Ovary (tissue), 7 donors: ENCODE measurements at regions not wholly inside any gene's neighbourhood (a gene's known extent, or its start where the extent isn't known, plus 50 kb on each side); places are given as distances from the start of the nearest gene placed in this dataset.

Experiments used
- DNase-seq, 5 donors: peaks; one replicate each; pipeline ENCODE4 v3.0.0-alpha.2; 2019 to 2020
- H3K27ac ChIP-seq, 2 donors: fragments of 200-600 bp; one replicate each; pipeline versions ENCODE4 v1.5.1 to v1.8.0; 2019 to 2022
- H3K27me3 ChIP-seq: fragments of 200-600 bp; one replicate; pipeline ENCODE4 v1.8.0; 2022
- H3K36me3 ChIP-seq: fragments of 200-600 bp; sonication (generic); one replicate; pipeline ENCODE4 v1.5.1; 2019
- H3K4me1 ChIP-seq: one replicate; pipeline ENCODE4 v1.8.1; 2013; ENCODE audit warnings: mild to moderate bottlenecking, moderate library complexity; ENCODE audit not compliant: insufficient read depth
- H3K4me3 ChIP-seq: fragments of 200-600 bp; sonication (generic); one replicate; pipeline ENCODE4 v1.5.1; 2017
- H3K9me3 ChIP-seq, 2 donors: fragments of 200-600 bp in 1 of 2; sonication (generic) in 1 of 2; one replicate each; pipeline versions ENCODE4 v1.5.1 to v1.8.1; 2013 to 2019; ENCODE audit warnings: mild to moderate bottlenecking in 1 of 2, moderate library complexity in 1 of 2
- EP300 ChIP-seq: sonication (generic); formaldehyde crosslinking; IDR thresholded peaks from one replicate; pipeline ENCODE4 v1.6.1; 2017; ENCODE audit warnings: antibody characterized with exemption
- POLR2A ChIP-seq: fragments of 450-650 bp; IDR thresholded peaks from one replicate; pipeline ENCODE4 v1.6.1; 2017; ENCODE audit warnings: antibody characterized with exemption, mild to moderate bottlenecking, moderate library complexity
- WGBS, 3 donors: extraction: QIAGEN DNeasy Blood & Tissue Kit in 1 of 3; methylation state at CpG; one replicate each; pipeline versions ENCODE4 v1.1.5 to v1.1.7; 2013 to 2017; 5-methylcytosine and 5-hydroxymethylcytosine counted together
- intact Hi-C, 4 donors: fragments of 100-400 bp; cut with DNase I; formaldehyde crosslinking; loops; one replicate each; pipeline versions ENCODE4 v1.11.0 to v1.15.1; 2022 to 2023
- TF ChIP-seq, protein P1 (sequence below), 3 donors: fragments of 450-650 bp in 2 of 3; fragments of 200-600 bp in 1 of 3; IDR thresholded peaks; one replicate each; pipeline versions ENCODE4 v1.5.1 to v1.8.0; 2016 to 2022; ENCODE audit warnings: antibody characterized with exemption in 3 of 3, mild to moderate bottlenecking in 1 of 3
- donor health status: DM: no; HTN: no; CAD: no; lungs with moderate emphysema.
- donor health status: DM: no; HTN: no; CAD: no.
- donor health status: Bipolar disorder and iron deficiency.
- donor health status: DM: no; HTN: no; CAD: no.
- donor health status: DM: yes; HTN: yes; CAD: no.

DNA sequence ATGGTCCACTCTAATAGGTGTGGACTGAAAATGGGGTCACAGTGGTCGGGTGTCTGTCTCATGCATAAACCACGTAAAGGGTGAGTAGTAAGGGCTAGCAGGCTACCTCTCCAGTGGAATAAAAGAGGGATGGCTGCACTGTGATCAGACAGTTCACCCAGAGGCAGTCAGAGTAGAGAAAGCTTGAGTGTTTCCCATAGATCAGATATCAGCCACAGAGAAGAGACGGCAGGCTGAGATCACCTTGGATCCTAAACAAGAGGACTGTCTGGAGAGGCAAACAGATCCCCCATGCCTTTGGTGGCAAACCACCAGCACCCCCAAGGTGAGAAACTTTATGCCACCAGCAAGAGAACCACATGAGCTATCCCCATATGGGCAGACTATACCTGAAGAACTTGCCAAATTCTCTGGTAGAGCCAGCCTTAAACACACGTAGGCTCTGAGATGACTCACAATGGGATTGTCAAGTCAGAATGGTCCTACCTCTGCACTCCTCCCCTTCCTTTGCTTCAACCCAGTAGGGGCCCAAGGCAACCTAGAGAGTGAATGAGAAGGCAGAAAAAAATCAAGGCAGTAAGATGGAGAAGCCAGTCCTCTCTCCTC is 205.2 kb upstream of the MAP3K1 start:
- H3K27ac ChIP-seq, result no peak overlapping the region
- H3K27me3 ChIP-seq, result no peaks in the 10 kb centered on the region
- no peaks in the 10 kb centered on the region for H3K4me1 ChIP-seq
- H3K9me3 ChIP-seq, result no peaks in the 10 kb centered on the region
- WGBS, 3 donors, result 85 to 87% (median 86%) methylated on average over 4 of the region's 4 CpGs
- H3K36me3 ChIP-seq, result no peaks in the 10 kb centered on the region
- TF ChIP-seq POLR2A (no peak), EP300 (no peak)
- TF ChIP-seq, protein P1, sequence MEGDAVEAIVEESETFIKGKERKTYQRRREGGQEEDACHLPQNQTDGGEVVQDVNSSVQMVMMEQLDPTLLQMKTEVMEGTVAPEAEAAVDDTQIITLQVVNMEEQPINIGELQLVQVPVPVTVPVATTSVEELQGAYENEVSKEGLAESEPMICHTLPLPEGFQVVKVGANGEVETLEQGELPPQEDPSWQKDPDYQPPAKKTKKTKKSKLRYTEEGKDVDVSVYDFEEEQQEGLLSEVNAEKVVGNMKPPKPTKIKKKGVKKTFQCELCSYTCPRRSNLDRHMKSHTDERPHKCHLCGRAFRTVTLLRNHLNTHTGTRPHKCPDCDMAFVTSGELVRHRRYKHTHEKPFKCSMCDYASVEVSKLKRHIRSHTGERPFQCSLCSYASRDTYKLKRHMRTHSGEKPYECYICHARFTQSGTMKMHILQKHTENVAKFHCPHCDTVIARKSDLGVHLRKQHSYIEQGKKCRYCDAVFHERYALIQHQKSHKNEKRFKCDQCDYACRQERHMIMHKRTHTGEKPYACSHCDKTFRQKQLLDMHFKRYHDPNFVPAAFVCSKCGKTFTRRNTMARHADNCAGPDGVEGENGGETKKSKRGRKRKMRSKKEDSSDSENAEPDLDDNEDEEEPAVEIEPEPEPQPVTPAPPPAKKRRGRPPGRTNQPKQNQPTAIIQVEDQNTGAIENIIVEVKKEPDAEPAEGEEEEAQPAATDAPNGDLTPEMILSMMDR (IDR thresholded peaks at IDR 0.05), result no peak
- no peak overlapping the region for H3K4me3 ChIP-seq
- intact Hi-C loops, result no loop called here
- DNase-seq, result no peak

DNA sequence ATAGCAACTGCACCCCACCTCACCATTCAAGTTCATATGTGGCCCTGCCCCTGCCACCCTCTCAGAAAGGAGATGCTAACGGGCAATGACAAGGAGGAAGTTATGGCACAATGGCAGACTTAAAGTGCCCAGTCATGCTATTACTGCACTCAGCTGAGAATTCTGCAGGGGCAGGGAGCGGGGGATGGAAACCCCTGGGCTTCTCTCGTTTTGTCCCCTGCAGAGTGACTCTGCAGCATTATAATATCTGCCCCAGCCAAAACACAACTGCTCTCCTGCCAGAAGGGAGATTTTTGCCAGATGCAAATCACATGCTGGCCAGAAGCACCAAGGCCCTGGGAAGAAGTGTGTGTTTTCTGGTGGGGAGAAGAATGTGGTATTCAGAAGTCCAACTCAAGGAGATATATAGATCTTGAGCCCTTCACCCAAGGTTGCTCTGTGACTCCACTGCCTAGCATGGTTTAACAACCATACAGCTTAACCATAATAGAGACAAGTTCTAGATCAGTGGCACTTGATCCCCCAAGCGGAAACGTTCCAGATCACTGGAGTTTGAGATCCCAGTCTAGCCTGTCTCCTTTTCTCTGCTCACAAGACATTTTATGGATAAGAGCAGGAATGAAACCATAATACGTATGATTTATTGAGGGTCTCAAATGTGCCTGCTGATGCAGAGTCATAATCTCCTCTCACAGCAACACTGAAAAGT is 207.0 kb upstream of the MAP3K1 start:
- Histone ChIP-seq H3K36me3 (no peaks in the 10 kb centered on the region), H3K9me3 (no peaks in the 10 kb centered on the region), H3K4me1 (no peaks in the 10 kb centered on the region), H3K4me3 (no peak overlapping the region), H3K27me3 (no peaks in the 10 kb centered on the region), H3K27ac (no peak overlapping the region)
- DNase-seq, result no peak
- intact Hi-C loops, result no loop called here
- TF ChIP-seq EP300 (no peak), POLR2A (no peak)
- TF ChIP-seq, protein P1 (IDR thresholded peaks at IDR 0.05), result no peak
- 84 to 85% (median 85%) methylated on average over 6 of the region's 6 CpGs for WGBS, 3 donors

DNA sequence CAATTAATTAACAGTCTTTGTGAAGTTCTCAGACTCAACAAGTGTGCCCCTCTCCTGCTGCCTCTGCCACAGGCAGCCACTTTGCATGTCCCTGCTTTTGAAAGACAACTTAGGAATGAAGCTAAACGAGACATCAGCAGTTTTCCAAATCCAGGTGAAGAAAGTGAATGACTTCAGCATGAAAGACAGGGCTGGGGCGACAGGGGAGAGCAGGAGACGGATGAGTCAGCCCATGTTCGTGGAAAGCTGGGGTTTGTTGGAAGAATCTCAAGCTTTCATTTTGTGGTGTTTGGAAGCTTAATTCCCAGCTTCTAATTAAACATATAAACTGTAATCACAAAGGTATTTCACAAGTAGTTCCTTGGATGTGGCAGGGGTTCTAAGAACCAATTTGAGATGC is 207.8 kb upstream of the MAP3K1 start:
- intact Hi-C loops, result no loop called here
- Histone ChIP-seq H3K27me3 (no peaks in the 10 kb centered on the region), H3K27ac (no peak overlapping the region), H3K4me1 (no peaks in the 10 kb centered on the region), H3K9me3 (no peaks in the 10 kb centered on the region), H3K4me3 (no peak overlapping the region), H3K36me3 (no peaks in the 10 kb centered on the region)
- no peak for TF ChIP-seq POLR2A
- TF ChIP-seq, protein P1 (IDR thresholded peaks at IDR 0.05), result no peak
- no peak for TF ChIP-seq EP300
- WGBS, 3 donors, result 41 to 48% (median 44%) methylated on average over 4 of the region's 4 CpGs
- DNase-seq, result no peak

DNA sequence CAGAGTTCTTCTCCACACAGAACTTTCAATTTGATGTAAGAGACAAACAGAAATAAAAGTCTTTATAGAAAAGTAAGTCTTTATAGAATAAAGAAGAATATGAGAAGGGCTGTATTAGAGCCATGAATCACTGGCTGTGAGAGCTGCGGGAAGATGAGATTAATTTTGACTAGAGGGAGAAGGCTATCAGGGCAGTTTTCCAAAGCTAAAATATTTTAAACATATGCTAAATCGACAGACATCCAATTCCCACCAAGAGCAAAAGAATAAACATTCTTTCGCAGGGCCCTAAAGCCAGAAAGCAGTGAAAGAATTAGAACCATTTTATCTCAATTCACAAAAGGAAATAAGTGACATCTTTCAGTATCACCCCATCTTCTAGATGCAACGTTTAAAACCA is 208.3 kb upstream of the MAP3K1 start:
- TF ChIP-seq EP300, result no peak
- TF ChIP-seq, protein P1 (IDR thresholded peaks at IDR 0.05), result no peak
- TF ChIP-seq POLR2A, result no peak
- no peak overlapping the region for H3K27ac ChIP-seq
- no peaks in the 10 kb centered on the region for H3K27me3 ChIP-seq
- intact Hi-C loops, result no loop called here
- H3K36me3 ChIP-seq, result no peaks in the 10 kb centered on the region
- DNase-seq, result no peak
- H3K4me3 ChIP-seq, result no peak overlapping the region
- WGBS, 3 donors, result 22 to 32% (median 28%) methylated on average over 4 of the region's 4 CpGs
- no peaks in the 10 kb centered on the region for H3K4me1 ChIP-seq
- no peaks in the 10 kb centered on the region for H3K9me3 ChIP-seq
